ENCODE measurements at regions not wholly inside any gene's neighbourhood (a gene's known extent, or its start where the extent isn't known, plus 50 kb on each side); places are given as distances from the start of the nearest gene placed in this dataset.

DNA sequence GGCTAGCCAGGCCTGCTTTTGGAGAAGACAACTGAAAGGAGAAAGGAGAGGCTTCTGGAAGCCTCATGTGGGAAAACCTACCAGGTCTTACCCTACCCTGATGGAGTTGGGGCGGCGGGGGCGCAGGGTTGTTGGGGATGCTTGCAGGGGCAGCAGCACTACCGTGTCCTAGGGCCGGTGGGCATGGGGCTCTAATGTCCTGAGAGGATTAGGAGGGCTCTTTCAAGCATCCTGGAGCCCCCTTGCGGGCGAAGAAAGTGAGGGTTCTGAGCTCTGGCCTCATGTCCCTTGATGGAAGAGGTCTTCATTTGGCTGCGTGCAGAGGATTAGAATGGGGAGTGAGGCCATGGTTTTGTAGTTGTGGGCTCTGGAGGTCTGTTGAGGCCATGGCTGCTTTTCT lies 86.9 kb upstream of the PITX1 start:
- Histone ChIP-seq H3K4ac (ENCODE audit: low read depth, low read length) (no peak overlapping the region), H3T11ph (ENCODE audit: low read length) (no peak overlapping the region), H3K23me2 (ENCODE audit: insufficient read length, low read depth, low read length, poor library complexity, severe bottlenecking) (no peaks in the 10 kb centered on the region), H4K20me1 (ENCODE audit: control insufficient read depth, insufficient read depth, insufficient read length) (no peaks in the 10 kb centered on the region), H4K5ac (ENCODE audit: insufficient read length, low read depth, low read length) (no peak overlapping the region), H2BK12ac (ENCODE audit: insufficient read length, low read depth, low read length) (no peak overlapping the region), H3K27me3 (ENCODE audit: insufficient read depth, low read length) (no peaks in the 10 kb centered on the region), H3K4me2 (ENCODE audit: insufficient read depth, insufficient read length, low read length) (no peak overlapping the region), H3K23ac (ENCODE audit: insufficient read length, low read depth, low read length) (no peak overlapping the region), H3K79me2 (ENCODE audit: insufficient read depth, low read length) (no peaks in the 10 kb centered on the region), H2BK5ac (ENCODE audit: insufficient read length, low read length) (no peak overlapping the region), H3K4me1 (ENCODE audit: insufficient read depth, low read length) (no peaks in the 10 kb centered on the region), H2AK5ac (ENCODE audit: insufficient read length, low read length) (no peak overlapping the region), H4K91ac (ENCODE audit: insufficient read length, low read depth, low read length) (no peak overlapping the region), H4K8ac (replicated peaks; ENCODE audit: insufficient read length, low read depth, low read length) (no peak overlapping the region), H3K56ac (ENCODE audit: insufficient read length, low read depth, low read length) (no peak overlapping the region), H2BK20ac (ENCODE audit: low read depth, low read length, poor library complexity, severe bottlenecking) (no peak overlapping the region), H3K9me3 (ENCODE audit: control insufficient read depth, low read depth, low read length) (no peaks in the 10 kb centered on the region), H3K18ac (ENCODE audit: insufficient read length, low read depth, low read length) (no peak overlapping the region), H3K14ac (ENCODE audit: insufficient read depth, low read length) (no peak overlapping the region), H2BK15ac (ENCODE audit: low read depth, low read length) (no peak overlapping the region), H3K27ac (ENCODE audit: insufficient read length, low read depth, low read length) (no peak overlapping the region), H3K79me1 (ENCODE audit: insufficient read depth, low read depth, low read length, poor library complexity, severe bottlenecking) (no peaks in the 10 kb centered on the region), H2AFZ (ENCODE audit: low read length) (no peak overlapping the region), H3K9ac (ENCODE audit: extremely low read depth, insufficient read length, low read length) (no peak overlapping the region), H2BK120ac (ENCODE audit: low read depth, low read length, poor library complexity, severe bottlenecking) (no peak overlapping the region)
- Mint-ChIP-seq H3K9me3 (no peaks in the 10 kb centered on the region), H3K4me1 (no peaks in the 10 kb centered on the region), H3K36me3 (ENCODE audit: insufficient read depth in 1 of 3, low read depth in 3 of 3) (no peaks in the 10 kb centered on the region), H3K4me3 (no peak overlapping the region), H3K27me3 (ENCODE audit: low read depth) (peaks cover 72% of the 10 kb centered on the region), H3K27ac (no peak overlapping the region)
- no CpG with 5 or more reads among the region's 8 CpGs for WGBS (ENCODE audit: extremely low coverage, insufficient read length, low lambda C conversion rate)
- TF ChIP-seq, protein P1, sequence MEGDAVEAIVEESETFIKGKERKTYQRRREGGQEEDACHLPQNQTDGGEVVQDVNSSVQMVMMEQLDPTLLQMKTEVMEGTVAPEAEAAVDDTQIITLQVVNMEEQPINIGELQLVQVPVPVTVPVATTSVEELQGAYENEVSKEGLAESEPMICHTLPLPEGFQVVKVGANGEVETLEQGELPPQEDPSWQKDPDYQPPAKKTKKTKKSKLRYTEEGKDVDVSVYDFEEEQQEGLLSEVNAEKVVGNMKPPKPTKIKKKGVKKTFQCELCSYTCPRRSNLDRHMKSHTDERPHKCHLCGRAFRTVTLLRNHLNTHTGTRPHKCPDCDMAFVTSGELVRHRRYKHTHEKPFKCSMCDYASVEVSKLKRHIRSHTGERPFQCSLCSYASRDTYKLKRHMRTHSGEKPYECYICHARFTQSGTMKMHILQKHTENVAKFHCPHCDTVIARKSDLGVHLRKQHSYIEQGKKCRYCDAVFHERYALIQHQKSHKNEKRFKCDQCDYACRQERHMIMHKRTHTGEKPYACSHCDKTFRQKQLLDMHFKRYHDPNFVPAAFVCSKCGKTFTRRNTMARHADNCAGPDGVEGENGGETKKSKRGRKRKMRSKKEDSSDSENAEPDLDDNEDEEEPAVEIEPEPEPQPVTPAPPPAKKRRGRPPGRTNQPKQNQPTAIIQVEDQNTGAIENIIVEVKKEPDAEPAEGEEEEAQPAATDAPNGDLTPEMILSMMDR (conservative IDR thresholded peaks at IDR 0.05): peak; percentile 51
- peak; percentile 70 for DNase-seq
